Caco-2 (cell line): ENCODE measurements at regions not wholly inside any gene's neighbourhood (a gene's known extent, or its start where the extent isn't known, plus 50 kb on each side); places are given as distances from the start of the nearest gene placed in this dataset.

Source experiments
- BruUV-seq: library from RNA; stranded (reverse); fragments of 400-500 nt; replicated peaks from 2 replicates; lab custom pipeline; 2021; lab: Mats Ljungman, UMichigan
- CTCF ChIA-PET: fragments of 300-600 bp; sonication (Branson Sonifier 250); formaldehyde crosslinking; loops from one replicate; lab custom pipeline; 2022; ENCODE audit warnings: antibody characterized with exemption; lab: Charles Lee
- POLR2A ChIA-PET: fragments of 300-600 bp; sonication (Branson Sonifier 250); formaldehyde crosslinking; loops from one replicate; lab custom pipeline; 2022; ENCODE audit warnings: antibody characterized with exemption; lab: Charles Lee
- DNase-seq, 2 experiments: peaks; one replicate each; pipeline versions ENCODE4 v3.0.0 to v3.0.0-alpha.2; 2020 to 2022
- H3K27me3 ChIP-seq: replicated peaks from 2 replicates; pipeline ENCODE4 v1.6.0; 2011; ENCODE audit warnings: low read length; ENCODE audit not compliant: control insufficient read depth, insufficient read depth
- H3K36me3 ChIP-seq: 2 replicates; pipeline ENCODE4 v1.5.1; 2011; ENCODE audit warnings: low read length; ENCODE audit not compliant: control insufficient read depth, insufficient read depth
- H3K4me1 ChIP-seq: fragments of 250-450 bp; sonication (Bioruptor Pico); 2 replicates; pipeline ENCODE4 v1.5.1; 2020; ENCODE audit warnings: mild to moderate bottlenecking
- H3K4me3 ChIP-seq: 2 replicates; pipeline ENCODE4 v1.5.1; 2011; ENCODE audit warnings: low read depth, mild to moderate bottlenecking, control low read depth, low read length
- H3K9me3 ChIP-seq: fragments of 250-450 bp; sonication (Bioruptor Pico); 2 replicates; pipeline ENCODE4 v1.5.1; 2020; ENCODE audit warnings: mild to moderate bottlenecking, moderate library complexity
- H3K27ac Mint-ChIP-seq: one replicate; pipeline ENCODE4 v1.8.0; 2022; ENCODE audit warnings: mixed read lengths; ENCODE audit not compliant: unreplicated experiment
- H3K27me3 Mint-ChIP-seq: one replicate; pipeline ENCODE4 v1.8.0; 2022; ENCODE audit warnings: mixed read lengths; ENCODE audit not compliant: insufficient read depth, unreplicated experiment
- H3K36me3 Mint-ChIP-seq: one replicate; pipeline ENCODE4 v1.8.0; 2022; ENCODE audit warnings: mild to moderate bottlenecking, mixed read lengths; ENCODE audit not compliant: insufficient read depth, unreplicated experiment
- H3K4me1 Mint-ChIP-seq: one replicate; pipeline ENCODE4 v1.8.0; 2022; ENCODE audit warnings: low read depth, mixed read lengths; ENCODE audit not compliant: unreplicated experiment
- H3K4me3 Mint-ChIP-seq: one replicate; pipeline ENCODE4 v1.8.0; 2022; ENCODE audit warnings: mild to moderate bottlenecking, moderate library complexity, mixed read lengths; ENCODE audit not compliant: unreplicated experiment
- H3K9me3 Mint-ChIP-seq: one replicate; pipeline ENCODE4 v1.8.0; 2022; ENCODE audit warnings: mixed read lengths; ENCODE audit not compliant: unreplicated experiment
- CTCF ChIP-seq, 2 experiments: fragments of 200-600 bp in 1 of 2; IDR thresholded peaks; 1 replicate in 1 of 2; 2 replicates in 1 of 2; pipeline versions ENCODE4 v1.5.1 to v1.8.0; 2011 to 2022; ENCODE audit warnings: antibody characterized with exemption in 1 of 2, control low read depth in 1 of 2, inconsistent platforms in 1 of 2, low read depth in 1 of 2, low read length in 1 of 2, mild to moderate bottlenecking in 1 of 2, moderate library complexity in 1 of 2; ENCODE audit not compliant: insufficient read depth in 1 of 2, severe bottlenecking in 1 of 2, unreplicated experiment in 1 of 2
- intact Hi-C: fragments of 100-400 bp; cut with micrococcal nuclease; formaldehyde crosslinking; loops from one replicate; pipeline ENCODE4 v1.10.0; 2022; ENCODE audit not compliant: unreplicated experiment

GRCh38 chr3:173342679-173343078 is 54.9 kb upstream of the NLGN1 start:
- Histone ChIP-seq H3K4me3 (no peak overlapping the region), H3K27me3 (no peaks in the 10 kb centered on the region), H3K4me1 (no peaks in the 10 kb centered on the region), H3K36me3 (no peaks in the 10 kb centered on the region), H3K9me3 (no peaks in the 10 kb centered on the region)
- ChIA-PET CTCF (no interaction called here), POLR2A (no interaction called here)
- intact Hi-C loops = no loop called here
- Mint-ChIP-seq H3K4me1 (no peaks in the 10 kb centered on the region), H3K9me3 (no peaks in the 10 kb centered on the region), H3K27ac (no peak overlapping the region), H3K4me3 (no peak overlapping the region), H3K27me3 (peaks cover 4% of the 10 kb centered on the region), H3K36me3 (no peaks in the 10 kb centered on the region)
- no peak for DNase-seq
- BruUV-seq = no TSS peak
- TF ChIP-seq CTCF (IDR thresholded peaks at IDR 0.05; ENCODE audit: insufficient read depth in 1 of 2, low read depth in 1 of 2, low read length in 1 of 2, severe bottlenecking in 1 of 2, unreplicated experiment in 1 of 2) = no peak

GRCh38 chr3:173340626-173341025 is 56.9 kb upstream of the NLGN1 start:
- intact Hi-C loops = no loop called here
- Histone ChIP-seq H3K36me3 (no peaks in the 10 kb centered on the region), H3K9me3 (no peaks in the 10 kb centered on the region), H3K4me3 (no peak overlapping the region), H3K4me1 (no peaks in the 10 kb centered on the region), H3K27me3 (no peaks in the 10 kb centered on the region)
- H3K4me1 Mint-ChIP-seq = no peaks in the 10 kb centered on the region
- no peaks in the 10 kb centered on the region for H3K9me3 Mint-ChIP-seq
- H3K36me3 Mint-ChIP-seq = no peaks in the 10 kb centered on the region
- BruUV-seq = no TSS peak
- H3K27me3 Mint-ChIP-seq = peaks cover 4% of the 10 kb centered on the region
- TF ChIP-seq CTCF (IDR thresholded peaks at IDR 0.05; ENCODE audit: insufficient read depth in 1 of 2, low read depth in 1 of 2, low read length in 1 of 2, severe bottlenecking in 1 of 2, unreplicated experiment in 1 of 2) = no peak
- ChIA-PET CTCF (no interaction called here), POLR2A (no interaction called here)
- H3K27ac Mint-ChIP-seq = no peak overlapping the region
- DNase-seq = no peak
- H3K4me3 Mint-ChIP-seq = no peak overlapping the region

- intact Hi-C loops = no loop called here
- ChIA-PET POLR2A (no interaction called here), CTCF (no interaction called here)
- no TSS peak for BruUV-seq
- H3K27me3 ChIP-seq = no peaks in the 10 kb centered on the region
- no peaks in the 10 kb centered on the region for H3K36me3 ChIP-seq
- H3K9me3 ChIP-seq = no peaks in the 10 kb centered on the region
- Mint-ChIP-seq H3K9me3 (no peaks in the 10 kb centered on the region), H3K36me3 (no peaks in the 10 kb centered on the region), H3K4me3 (no peak overlapping the region), H3K27ac (no peak overlapping the region), H3K27me3 (peaks cover 2% of the 10 kb centered on the region), H3K4me1 (no peaks in the 10 kb centered on the region)
- no peak for TF ChIP-seq CTCF (IDR thresholded peaks at IDR 0.05; ENCODE audit: insufficient read depth in 1 of 2, low read depth in 1 of 2, low read length in 1 of 2, severe bottlenecking in 1 of 2, unreplicated experiment in 1 of 2)
- H3K4me3 ChIP-seq = no peak overlapping the region
- DNase-seq = no peak
- no peaks in the 10 kb centered on the region for H3K4me1 ChIP-seq
Measured at GRCh38 chr3:173336261-173336660, 61.3 kb upstream of the NLGN1 start.
